HEK293T (cell line): ENCODE measurements at regions not wholly inside any gene's neighbourhood (a gene's known extent, or its start where the extent isn't known, plus 50 kb on each side); places are given as distances from the start of the nearest gene placed in this dataset.

Source experiments
- BHLHE40 ChIP-seq: fragments of 450-650 bp; IDR thresholded peaks from 2 replicates; pipeline ENCODE4 v1.6.1; 2016; ENCODE audit warnings: mild to moderate bottlenecking, moderate library complexity, borderline replicate concordance
- CTBP1 ChIP-seq: fragments of 450-650 bp; IDR thresholded peaks from 2 replicates; pipeline ENCODE4 v1.6.1; 2016; ENCODE audit warnings: borderline replicate concordance
- ELF4 ChIP-seq: fragments of 450-650 bp; IDR thresholded peaks from 2 replicates; pipeline ENCODE4 v1.6.1; 2017; ENCODE audit warnings: antibody characterized with exemption
- FOXM1 ChIP-seq: fragments of 450-650 bp; IDR thresholded peaks from 2 replicates; pipeline ENCODE4 v1.6.1; 2017; ENCODE audit warnings: mild to moderate bottlenecking, borderline replicate concordance
- L3MBTL2 ChIP-seq: fragments of 450-650 bp; conservative IDR thresholded peaks from 2 replicates; pipeline ENCODE4 v1.6.1; 2016; ENCODE audit warnings: mild to moderate bottlenecking
- LEF1 ChIP-seq: fragments of 450-650 bp; IDR thresholded peaks from 2 replicates; pipeline ENCODE4 v1.6.1; 2017; ENCODE audit warnings: mild to moderate bottlenecking, borderline replicate concordance
- SP1 ChIP-seq: fragments of 450-650 bp; IDR thresholded peaks from 2 replicates; pipeline ENCODE4 v1.6.1; 2017
- SUZ12 ChIP-seq: fragments of 450-650 bp; IDR thresholded peaks from 2 replicates; pipeline ENCODE4 v1.6.1; 2016; ENCODE audit warnings: mild to moderate bottlenecking
- ZNF384 ChIP-seq: fragments of 450-650 bp; IDR thresholded peaks from 2 replicates; pipeline ENCODE4 v1.6.1; 2016

GRCh38 chr3:180264479-180264878, 227.7 kb upstream of the PEX5L start:
- no peak for TF ChIP-seq CTBP1
- no peak for TF ChIP-seq BHLHE40
- TF ChIP-seq ELF4 = no peak
- TF ChIP-seq L3MBTL2 = no peak
- TF ChIP-seq SUZ12 = no peak
- no peak for TF ChIP-seq LEF1
- TF ChIP-seq ZNF384 = no peak
- TF ChIP-seq SP1 = no peak
- TF ChIP-seq FOXM1 = no peak
